ENCODE measurements at regions not wholly inside any gene's neighbourhood (a gene's known extent, or its start where the extent isn't known, plus 50 kb on each side); places are given as distances from the start of the nearest gene placed in this dataset.
"Not testable (repeated sequence)": the region's sequence is repeated elsewhere in the genome, so short reads cannot be mapped to it uniquely, and the experiment has no call there.

- H2AFZ ChIP-seq (ENCODE audit: low read depth, low read length) = no peak overlapping the region
- no peak for DNase-seq (ENCODE audit: low read depth, low spot score)
- no TSS peak for BruUV-seq (replicated peaks)
These were observed 717.2 kb downstream of the TRIB2 start for GRCh38 chr2:13433954-13434353.

GRCh38 chr2:13443554-13444261 lies 727.0 kb downstream of the TRIB2 start:
- H3K79me2 ChIP-seq (ENCODE audit: control insufficient read depth, insufficient read depth, low read length); intact Hi-C loops (cut with micrococcal nuclease); H3K4me2 ChIP-seq (ENCODE audit: insufficient read depth, low read length); H3K27me3 ChIP-seq (ENCODE audit: control insufficient read depth in 2 of 2, insufficient read depth in 2 of 2, low read length in 2 of 2); H3K9me3 ChIP-seq (replicated peaks; ENCODE audit: control insufficient read depth, insufficient read depth, low read length); H3K4me3 ChIP-seq (replicated peaks in 1 of 3; ENCODE audit: insufficient read depth in 1 of 3, low read depth in 1 of 3, low read length in 3 of 3); BruUV-seq (replicated peaks); H4K20me1 ChIP-seq (replicated peaks; ENCODE audit: control insufficient read depth, extremely low read depth, insufficient read depth, low read length); H3K9me1 ChIP-seq (replicated peaks; ENCODE audit: control insufficient read depth, extremely low read depth, insufficient read depth, low read length); dilution Hi-C loops (cut with MboI; ENCODE audit: extremely low pct_ligation_motif_present, low sequenced_read_pairs); CTCF ChIA-PET; H3K9ac ChIP-seq (replicated peaks; ENCODE audit: extremely low read depth, insufficient read depth, low read length); H2AFZ ChIP-seq (ENCODE audit: low read depth, low read length); POLR2A ChIA-PET; DNase-seq (ENCODE audit: low read depth, low spot score); H3K4me1 ChIP-seq (ENCODE audit: control insufficient read depth, extremely low read depth, insufficient read depth, low read length); H3K36me3 ChIP-seq (ENCODE audit: control insufficient read depth in 2 of 2, extremely low read depth in 1 of 2, insufficient read depth in 2 of 2, low read length in 2 of 2); H3K27ac ChIP-seq (ENCODE audit: insufficient read depth, low read depth, low read length); FAIRE-seq: not testable (repeated sequence)

More at GRCh38 chr2:13433954-13434353, 717.2 kb downstream of the TRIB2 start:
- Histone ChIP-seq H4K20me1 (replicated peaks; ENCODE audit: control insufficient read depth, extremely low read depth, insufficient read depth, low read length) (no peaks in the 10 kb centered on the region), H3K9me1 (replicated peaks; ENCODE audit: control insufficient read depth, extremely low read depth, insufficient read depth, low read length) (no peaks in the 10 kb centered on the region), H3K27ac (ENCODE audit: insufficient read depth, low read depth, low read length) (no peak overlapping the region), H3K36me3 (ENCODE audit: control insufficient read depth in 2 of 2, extremely low read depth in 1 of 2, insufficient read depth in 2 of 2, low read length in 2 of 2) (no peaks in the 10 kb centered on the region), H3K4me1 (ENCODE audit: control insufficient read depth, extremely low read depth, insufficient read depth, low read length) (no peaks in the 10 kb centered on the region), H3K4me2 (ENCODE audit: insufficient read depth, low read length) (no peak overlapping the region), H3K27me3 (ENCODE audit: control insufficient read depth in 2 of 2, insufficient read depth in 2 of 2, low read length in 2 of 2) (no peaks in the 10 kb centered on the region), H3K4me3 (replicated peaks in 1 of 3; ENCODE audit: insufficient read depth in 1 of 3, low read depth in 1 of 3, low read length in 3 of 3) (no peak overlapping the region), H3K9me3 (replicated peaks; ENCODE audit: control insufficient read depth, insufficient read depth, low read length) (peaks cover 2% of the 10 kb centered on the region), H3K9ac (replicated peaks; ENCODE audit: extremely low read depth, insufficient read depth, low read length) (no peak overlapping the region), H3K79me2 (ENCODE audit: control insufficient read depth, insufficient read depth, low read length) (no peaks in the 10 kb centered on the region)
- TF ChIP-seq GATA2 (IDR thresholded peaks at IDR 0.05; ENCODE audit: insufficient read depth, insufficient read length, low read depth, low read length) (no peak), CTCF (IDR thresholded peaks at IDR 0.05; ENCODE audit: extremely low read depth in 1 of 2, insufficient read depth in 1 of 2, low read depth in 1 of 2, low read length in 2 of 2) (no peak), EZH2 (IDR thresholded peaks at IDR 0.05; ENCODE audit: borderline replicate concordance, low read depth, low read length, severe bottlenecking) (no peak), POLR2AphosphoS5 (IDR thresholded peaks at IDR 0.05; ENCODE audit: insufficient read depth, low read depth, low read length) (no peak), FOS (IDR thresholded peaks at IDR 0.05; ENCODE audit: borderline replicate concordance, insufficient read depth, low read length) (no peak), MYC (IDR thresholded peaks at IDR 0.05; ENCODE audit: low read depth, low read length) (no peak), JUN (IDR thresholded peaks at IDR 0.05; ENCODE audit: borderline replicate concordance, insufficient read depth, insufficient read length, low read depth) (no peak), POLR2A (IDR thresholded peaks at IDR 0.05; ENCODE audit: low read depth, low read length) (no peak)
- TF ChIP-seq, protein P1, sequence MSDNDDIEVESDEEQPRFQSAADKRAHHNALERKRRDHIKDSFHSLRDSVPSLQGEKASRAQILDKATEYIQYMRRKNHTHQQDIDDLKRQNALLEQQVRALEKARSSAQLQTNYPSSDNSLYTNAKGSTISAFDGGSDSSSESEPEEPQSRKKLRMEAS (IDR thresholded peaks at IDR 0.05; ENCODE audit: insufficient read depth, insufficient read length) = no peak
- ChIA-PET POLR2A (no interaction called here), CTCF (no interaction called here)
- FAIRE-seq = no peak
- intact Hi-C loops (cut with micrococcal nuclease) = no loop called here
- dilution Hi-C loops (cut with MboI; ENCODE audit: extremely low pct_ligation_motif_present, low sequenced_read_pairs) = no loop called here

Data from endothelial cell of umbilical vein (primary cell).